HepG2 (cell line): ENCODE measurements at regions not wholly inside any gene's neighbourhood (a gene's known extent, or its start where the extent isn't known, plus 50 kb on each side); places are given as distances from the start of the nearest gene placed in this dataset.

Source experiments
- AHR ChIP-seq: IDR thresholded peaks from 2 replicates; pipeline ENCODE4 v1.6.1; 2018; ENCODE audit warnings: missing genetic modification reagents, missing compliant biosample characterization
- CBFB ChIP-seq: sonication (generic); formaldehyde crosslinking; IDR thresholded peaks from 2 replicates; pipeline ENCODE4 v1.4.0; 2020; ENCODE audit warnings: missing genetic modification reagents
- PAXIP1 ChIP-seq: sonication (generic); formaldehyde crosslinking; conservative IDR thresholded peaks from 2 replicates; pipeline ENCODE4 v1.4.0; 2020; ENCODE audit warnings: mild to moderate bottlenecking, missing genetic modification reagents, moderate library complexity
- RARA ChIP-seq: IDR thresholded peaks from 2 replicates; pipeline ENCODE4 v1.6.1; 2016; ENCODE audit warnings: missing genetic modification reagents, missing compliant biosample characterization
- SSRP1 ChIP-seq: IDR thresholded peaks from 2 replicates; pipeline ENCODE4 v1.6.1; 2016; ENCODE audit warnings: control low read depth
- ZNF775 ChIP-seq: sonication (generic); formaldehyde crosslinking; IDR thresholded peaks from 2 replicates; pipeline ENCODE4 v1.4.0; 2020; ENCODE audit warnings: missing genetic modification reagents, mild to moderate bottlenecking, moderate library complexity, borderline replicate concordance
- TF ChIP-seq, protein P1 (sequence below): sonication (generic); formaldehyde crosslinking; IDR thresholded peaks from 2 replicates; pipeline ENCODE4 v1.8.0; 2022; ENCODE audit warnings: missing genetic modification reagents, mild to moderate bottlenecking, moderate library complexity, borderline replicate concordance
- TF ChIP-seq, protein P2 (sequence below): IDR thresholded peaks from 2 replicates; pipeline ENCODE4 v1.6.1; 2016; ENCODE audit warnings: low read depth, missing genetic modification reagents, missing compliant biosample characterization

GRCh38 chr6:126667728-126668127 lies 327.8 kb downstream of the CENPW start (continued):
- TF ChIP-seq PAXIP1 (CRISPR knock-in tag), result no peak
- TF ChIP-seq RARA (CRISPR knock-in tag), result no peak
- TF ChIP-seq, protein P1, sequence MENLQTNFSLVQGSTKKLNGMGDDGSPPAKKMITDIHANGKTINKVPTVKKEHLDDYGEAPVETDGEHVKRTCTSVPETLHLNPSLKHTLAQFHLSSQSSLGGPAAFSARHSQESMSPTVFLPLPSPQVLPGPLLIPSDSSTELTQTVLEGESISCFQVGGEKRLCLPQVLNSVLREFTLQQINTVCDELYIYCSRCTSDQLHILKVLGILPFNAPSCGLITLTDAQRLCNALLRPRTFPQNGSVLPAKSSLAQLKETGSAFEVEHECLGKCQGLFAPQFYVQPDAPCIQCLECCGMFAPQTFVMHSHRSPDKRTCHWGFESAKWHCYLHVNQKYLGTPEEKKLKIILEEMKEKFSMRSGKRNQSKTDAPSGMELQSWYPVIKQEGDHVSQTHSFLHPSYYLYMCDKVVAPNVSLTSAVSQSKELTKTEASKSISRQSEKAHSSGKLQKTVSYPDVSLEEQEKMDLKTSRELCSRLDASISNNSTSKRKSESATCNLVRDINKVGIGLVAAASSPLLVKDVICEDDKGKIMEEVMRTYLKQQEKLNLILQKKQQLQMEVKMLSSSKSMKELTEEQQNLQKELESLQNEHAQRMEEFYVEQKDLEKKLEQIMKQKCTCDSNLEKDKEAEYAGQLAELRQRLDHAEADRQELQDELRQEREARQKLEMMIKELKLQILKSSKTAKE (CRISPR knock-in tag), result no peak
- TF ChIP-seq ZNF775 (CRISPR knock-in tag), result no peak
- no peak for TF ChIP-seq SSRP1 (CRISPR knock-in tag)
- TF ChIP-seq AHR, result no peak
- TF ChIP-seq, protein P2, sequence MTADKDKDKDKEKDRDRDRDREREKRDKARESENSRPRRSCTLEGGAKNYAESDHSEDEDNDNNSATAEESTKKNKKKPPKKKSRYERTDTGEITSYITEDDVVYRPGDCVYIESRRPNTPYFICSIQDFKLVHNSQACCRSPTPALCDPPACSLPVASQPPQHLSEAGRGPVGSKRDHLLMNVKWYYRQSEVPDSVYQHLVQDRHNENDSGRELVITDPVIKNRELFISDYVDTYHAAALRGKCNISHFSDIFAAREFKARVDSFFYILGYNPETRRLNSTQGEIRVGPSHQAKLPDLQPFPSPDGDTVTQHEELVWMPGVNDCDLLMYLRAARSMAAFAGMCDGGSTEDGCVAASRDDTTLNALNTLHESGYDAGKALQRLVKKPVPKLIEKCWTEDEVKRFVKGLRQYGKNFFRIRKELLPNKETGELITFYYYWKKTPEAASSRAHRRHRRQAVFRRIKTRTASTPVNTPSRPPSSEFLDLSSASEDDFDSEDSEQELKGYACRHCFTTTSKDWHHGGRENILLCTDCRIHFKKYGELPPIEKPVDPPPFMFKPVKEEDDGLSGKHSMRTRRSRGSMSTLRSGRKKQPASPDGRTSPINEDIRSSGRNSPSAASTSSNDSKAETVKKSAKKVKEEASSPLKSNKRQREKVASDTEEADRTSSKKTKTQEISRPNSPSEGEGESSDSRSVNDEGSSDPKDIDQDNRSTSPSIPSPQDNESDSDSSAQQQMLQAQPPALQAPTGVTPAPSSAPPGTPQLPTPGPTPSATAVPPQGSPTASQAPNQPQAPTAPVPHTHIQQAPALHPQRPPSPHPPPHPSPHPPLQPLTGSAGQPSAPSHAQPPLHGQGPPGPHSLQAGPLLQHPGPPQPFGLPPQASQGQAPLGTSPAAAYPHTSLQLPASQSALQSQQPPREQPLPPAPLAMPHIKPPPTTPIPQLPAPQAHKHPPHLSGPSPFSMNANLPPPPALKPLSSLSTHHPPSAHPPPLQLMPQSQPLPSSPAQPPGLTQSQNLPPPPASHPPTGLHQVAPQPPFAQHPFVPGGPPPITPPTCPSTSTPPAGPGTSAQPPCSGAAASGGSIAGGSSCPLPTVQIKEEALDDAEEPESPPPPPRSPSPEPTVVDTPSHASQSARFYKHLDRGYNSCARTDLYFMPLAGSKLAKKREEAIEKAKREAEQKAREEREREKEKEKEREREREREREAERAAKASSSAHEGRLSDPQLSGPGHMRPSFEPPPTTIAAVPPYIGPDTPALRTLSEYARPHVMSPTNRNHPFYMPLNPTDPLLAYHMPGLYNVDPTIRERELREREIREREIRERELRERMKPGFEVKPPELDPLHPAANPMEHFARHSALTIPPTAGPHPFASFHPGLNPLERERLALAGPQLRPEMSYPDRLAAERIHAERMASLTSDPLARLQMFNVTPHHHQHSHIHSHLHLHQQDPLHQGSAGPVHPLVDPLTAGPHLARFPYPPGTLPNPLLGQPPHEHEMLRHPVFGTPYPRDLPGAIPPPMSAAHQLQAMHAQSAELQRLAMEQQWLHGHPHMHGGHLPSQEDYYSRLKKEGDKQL (CRISPR knock-in tag), result no peak
- no peak for TF ChIP-seq CBFB
- TF ChIP-seq, all 625 proteins: peak for 0
